OCI-LY1 (cell line): ENCODE measurements at regions not wholly inside any gene's neighbourhood (a gene's known extent, or its start where the extent isn't known, plus 50 kb on each side); places are given as distances from the start of the nearest gene placed in this dataset.

Experiments used
- CTCF ChIP-seq: fragments of 200-600 bp; sonication (generic), shearing (Covaris generic); IDR thresholded peaks from 2 replicates; pipeline ENCODE4 v1.5.1; 2017; ENCODE audit warnings: mild to moderate bottlenecking, antibody characterized with exemption, low read length, moderate library complexity, mixed read lengths
- EZH2 ChIP-seq: fragments of 200-600 bp; sonication (generic), shearing (Covaris generic); IDR thresholded peaks from 2 replicates; pipeline ENCODE4 v1.8.0; 2017; ENCODE audit warnings: borderline replicate concordance, mixed run types, mild to moderate bottlenecking, antibody characterized with exemption, low read length, moderate library complexity, mixed read lengths

DNA sequence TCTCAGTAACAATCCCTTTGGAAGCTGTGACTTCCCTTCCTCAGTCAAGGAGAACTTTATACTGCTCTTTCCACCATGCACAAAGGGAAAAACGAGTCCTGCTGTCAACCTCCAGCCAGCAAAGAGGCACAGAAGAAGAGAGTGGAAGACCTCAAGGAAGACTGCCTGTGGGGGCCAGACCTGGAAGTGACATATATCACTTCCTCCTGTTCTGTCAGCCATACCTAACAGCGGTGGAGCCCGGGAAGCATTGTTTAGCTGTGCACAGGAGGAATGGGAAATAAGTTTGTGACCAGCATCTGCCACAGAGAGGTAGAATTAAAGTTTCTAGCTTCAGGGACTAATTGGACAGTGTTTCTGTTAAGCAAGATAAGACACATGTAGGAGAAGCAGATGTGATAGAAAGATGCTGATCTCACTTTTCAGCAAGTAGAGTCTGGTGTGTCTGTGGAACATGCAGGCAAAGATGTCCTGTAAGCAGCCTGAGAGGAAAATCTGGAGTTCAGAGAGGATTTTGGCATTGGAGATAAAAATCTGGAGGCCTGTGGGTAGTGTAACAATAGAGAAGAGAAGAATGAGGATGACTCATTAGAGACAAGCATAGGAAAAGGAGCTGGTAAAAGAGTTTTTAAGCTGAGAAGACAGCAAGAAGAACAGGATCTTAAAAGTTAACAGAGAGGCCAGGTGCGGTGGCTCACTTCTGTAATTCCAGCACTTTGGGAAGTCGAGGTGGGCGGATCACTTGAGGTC, 141.6 kb upstream of the CPSF6 start:
- TF ChIP-seq CTCF = no peak
- no peak for TF ChIP-seq EZH2
